Transverse colon (tissue), 4 donors: ENCODE measurements at regions not wholly inside any gene's neighbourhood (a gene's known extent, or its start where the extent isn't known, plus 50 kb on each side); places are given as distances from the start of the nearest gene placed in this dataset.

Experiments
- DNase-seq: peaks from one replicate; pipeline ENCODE4 v3.0.0-alpha.2; 2019
- H3K27ac ChIP-seq, 4 donors: fragments of 200-600 bp; sonication (generic); 2 replicates each; pipeline ENCODE4 v1.5.1; 2016 to 2018; ENCODE audit warnings: inconsistent platforms in 4 of 4
- H3K27me3 ChIP-seq: fragments of 200-600 bp; sonication (generic); 2 replicates; pipeline ENCODE4 v1.5.1; 2017; ENCODE audit warnings: inconsistent platforms
- H3K36me3 ChIP-seq, 4 donors: fragments of 200-600 bp; sonication (generic); 2 replicates each; pipeline ENCODE4 v1.5.1; 2017 to 2019; ENCODE audit warnings: inconsistent platforms in 4 of 4
- H3K4me1 ChIP-seq, 4 donors: fragments of 200-600 bp; sonication (generic); 2 replicates each; pipeline ENCODE4 v1.5.1; 2017 to 2020; ENCODE audit warnings: inconsistent platforms in 4 of 4
- H3K4me3 ChIP-seq, 4 donors: fragments of 200-600 bp; sonication (generic); 1 replicate in 1 of 4; 2 replicates in 3 of 4; pipeline versions ENCODE4 v1.5.1 to v1.6.1; 2017 to 2019; ENCODE audit warnings: inconsistent platforms in 4 of 4
- H3K9me3 ChIP-seq, 2 donors: fragments of 200-600 bp; sonication (generic); 2 replicates each; pipeline ENCODE4 v1.5.1; 2017 to 2019; ENCODE audit warnings: inconsistent platforms in 2 of 2
- CTCF ChIP-seq, 5 experiments: fragments of 200-600 bp in 3 of 5; fragments of 450-650 bp in 2 of 5; sonication (generic) in 3 of 5; IDR thresholded peaks; 1 replicate in 2 of 5; 2 replicates in 3 of 5; pipeline ENCODE4 v1.5.1; 2016 to 2017; ENCODE audit warnings: antibody characterized with exemption in 5 of 5, inconsistent platforms in 3 of 5, mild to moderate bottlenecking in 2 of 5, moderate library complexity in 1 of 5
- EP300 ChIP-seq: sonication (generic); formaldehyde crosslinking; IDR thresholded peaks from one replicate; pipeline ENCODE4 v1.6.1; 2017; ENCODE audit warnings: antibody characterized with exemption, low read depth
- POLR2A ChIP-seq: fragments of 450-650 bp; IDR thresholded peaks from one replicate; pipeline ENCODE4 v1.6.1; 2016; ENCODE audit warnings: antibody characterized with exemption, mild to moderate bottlenecking, moderate library complexity
- POLR2AphosphoS5 ChIP-seq, 3 donors: sonication (generic); formaldehyde crosslinking; IDR thresholded peaks; one replicate each; pipeline ENCODE4 v1.6.1; 2016; ENCODE audit warnings: antibody characterized with exemption in 3 of 3
- WGBS, 2 donors: methylation state at CpG; one replicate each; pipeline ENCODE4 v1.1.5; 2018; ENCODE audit warnings: low coverage in 1 of 2; 5-methylcytosine and 5-hydroxymethylcytosine counted together
- in situ Hi-C, 4 donors: fragments of 200-750 bp; cut with MboI; loops; one replicate each; pipeline versions ENCODE4 v1.15.0 to v1.15.1; 2017; ENCODE audit warnings: low sequenced_read_pairs in 3 of 4, low pct_ligation_motif_present in 1 of 4, low pct_unique_long_range_greater_than_20kb in 1 of 4
- intact Hi-C: fragments of 100-400 bp; cut with DNase I; formaldehyde crosslinking; loops from one replicate; pipeline ENCODE4 v1.15.1; 2023; ENCODE audit warnings: low total_unique reads

GRCh38 chr20:10958279-10958678 lies 284.5 kb upstream of the JAG1 start:
- intact Hi-C loops = no loop called here
- H3K36me3 ChIP-seq = no peaks in the 10 kb centered on the region
- H3K4me3 ChIP-seq = no peak overlapping the region
- H3K9me3 ChIP-seq = no peaks in the 10 kb centered on the region
- in situ Hi-C loops = no loop called here
- TF ChIP-seq POLR2A (no peak), POLR2AphosphoS5 (IDR thresholded peaks at IDR 0.05) (no peak), EP300 (no peak), CTCF (IDR thresholded peaks at IDR 0.05) (no peak)
- 87% methylated on average over 3 of the region's 3 CpGs for WGBS, 2 donors
- DNase-seq = no peak
- H3K27ac ChIP-seq = no peak overlapping the region
- H3K27me3 ChIP-seq = no peaks in the 10 kb centered on the region
- peaks cover 0 to 12% (median 9%) of the 10 kb centered on the region in 4 donors for H3K4me1 ChIP-seq

- in situ Hi-C loops (no loop called here), intact Hi-C loops (no loop called here)
- WGBS, 2 donors = 89 to 100% methylated on average over 2 of the region's 2 CpGs
Measured at GRCh38 chr20:10960416-10960815, 286.6 kb upstream of the JAG1 start.

GRCh38 chr20:10961651-10962288 lies 288.0 kb upstream of the JAG1 start:
- Histone ChIP-seq H3K4me3 (no peak overlapping the region), H3K36me3 (no peaks in the 10 kb centered on the region), H3K27me3 (no peaks in the 10 kb centered on the region), H3K9me3 (no peaks in the 10 kb centered on the region), H3K4me1 (peaks cover 0 to 37% (median 16%) of the 10 kb centered on the region in 4 donors), H3K27ac (peak overlapping the region in 1 of 4 donors; percentile 35)
- intact Hi-C loops (no loop called here), in situ Hi-C loops (no loop called here)
- peak in 1 of 5 experiments; percentile 27 for TF ChIP-seq CTCF (IDR thresholded peaks at IDR 0.05)
- no peak for TF ChIP-seq POLR2AphosphoS5 (IDR thresholded peaks at IDR 0.05)
- TF ChIP-seq EP300 = no peak
- no peak for DNase-seq
- WGBS, 2 donors = 38 to 60% methylated on average over 1 of the region's 1 CpG

More at GRCh38 chr20:10960416-10960815, 286.6 kb upstream of the JAG1 start:
- Histone ChIP-seq H3K27me3 (no peaks in the 10 kb centered on the region), H3K4me1 (peaks cover 0 to 25% (median 14%) of the 10 kb centered on the region in 4 donors), H3K27ac (no peak overlapping the region), H3K4me3 (no peak overlapping the region), H3K9me3 (no peaks in the 10 kb centered on the region), H3K36me3 (no peaks in the 10 kb centered on the region)
- TF ChIP-seq POLR2A (no peak), CTCF (IDR thresholded peaks at IDR 0.05) (no peak), EP300 (no peak), POLR2AphosphoS5 (IDR thresholded peaks at IDR 0.05) (no peak)
- no peak for DNase-seq

GRCh38 chr20:10962937-10963336 lies 289.1 kb upstream of the JAG1 start:
- in situ Hi-C loops = no loop called here

More at GRCh38 chr20:10962937-10963336, 289.1 kb upstream of the JAG1 start:
- intact Hi-C loops = no loop called here
- TF ChIP-seq CTCF (IDR thresholded peaks at IDR 0.05) (no peak), POLR2A (no peak), POLR2AphosphoS5 (IDR thresholded peaks at IDR 0.05) (no peak), EP300 (no peak)
- WGBS, 2 donors = 92 to 100% methylated on average over 1 to 3 of the region's 3 CpGs
- no peak for DNase-seq
- Histone ChIP-seq H3K27ac (no peak overlapping the region), H3K27me3 (no peaks in the 10 kb centered on the region), H3K36me3 (no peaks in the 10 kb centered on the region), H3K4me1 (peaks cover 0 to 43% (median 16%) of the 10 kb centered on the region in 4 donors), H3K4me3 (no peak overlapping the region), H3K9me3 (no peaks in the 10 kb centered on the region)
